ENCODE measurements at regions not wholly inside any gene's neighbourhood (a gene's known extent, or its start where the extent isn't known, plus 50 kb on each side); places are given as distances from the start of the nearest gene placed in this dataset.

DNA sequence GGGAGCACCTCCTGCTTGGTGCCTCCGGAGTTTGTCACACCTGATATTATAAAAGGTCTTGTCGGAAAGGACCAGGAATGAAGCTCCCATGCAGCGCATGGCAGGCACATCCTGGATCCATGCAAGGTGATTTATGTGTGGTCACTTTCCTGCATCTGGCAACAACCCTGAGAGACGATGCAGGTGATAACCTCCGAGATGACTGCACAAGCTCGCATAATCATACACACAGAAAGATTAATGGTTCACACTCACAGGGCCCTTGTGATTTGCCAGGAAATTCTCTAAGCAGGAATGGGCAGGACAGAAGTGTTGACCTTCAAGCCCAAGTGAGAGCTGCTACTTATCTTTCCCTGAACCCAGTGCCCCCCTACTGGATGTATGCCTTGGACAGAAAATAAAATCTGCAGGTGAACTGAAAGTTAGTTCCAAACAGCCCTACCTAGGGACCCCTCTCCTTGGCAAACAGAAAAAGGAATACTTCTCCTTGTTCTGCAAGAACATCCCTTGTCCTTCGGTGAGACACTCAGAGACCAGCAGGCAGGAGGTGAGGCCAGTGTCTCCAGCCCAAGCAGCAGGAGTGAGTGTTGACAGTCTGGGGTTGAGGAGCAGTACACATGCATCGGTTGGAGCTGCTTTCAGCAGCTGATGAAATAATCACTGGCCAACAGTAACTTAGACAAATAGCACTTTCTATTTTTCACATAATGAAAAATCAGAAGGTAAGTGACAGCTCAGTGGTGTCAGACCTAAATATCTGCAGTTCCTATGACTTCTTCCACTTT, 619.4 kb upstream of the B3GAT1 start:
- no peak overlapping the region for H3K4me3 ChIP-seq (ENCODE audit: low read depth, low read length)
- no peak for DNase-seq (ENCODE audit: low read depth)
- H3K27me3 ChIP-seq (ENCODE audit: control insufficient read depth, insufficient read depth, low read length): no peaks in the 10 kb centered on the region
- TF ChIP-seq, protein P1, sequence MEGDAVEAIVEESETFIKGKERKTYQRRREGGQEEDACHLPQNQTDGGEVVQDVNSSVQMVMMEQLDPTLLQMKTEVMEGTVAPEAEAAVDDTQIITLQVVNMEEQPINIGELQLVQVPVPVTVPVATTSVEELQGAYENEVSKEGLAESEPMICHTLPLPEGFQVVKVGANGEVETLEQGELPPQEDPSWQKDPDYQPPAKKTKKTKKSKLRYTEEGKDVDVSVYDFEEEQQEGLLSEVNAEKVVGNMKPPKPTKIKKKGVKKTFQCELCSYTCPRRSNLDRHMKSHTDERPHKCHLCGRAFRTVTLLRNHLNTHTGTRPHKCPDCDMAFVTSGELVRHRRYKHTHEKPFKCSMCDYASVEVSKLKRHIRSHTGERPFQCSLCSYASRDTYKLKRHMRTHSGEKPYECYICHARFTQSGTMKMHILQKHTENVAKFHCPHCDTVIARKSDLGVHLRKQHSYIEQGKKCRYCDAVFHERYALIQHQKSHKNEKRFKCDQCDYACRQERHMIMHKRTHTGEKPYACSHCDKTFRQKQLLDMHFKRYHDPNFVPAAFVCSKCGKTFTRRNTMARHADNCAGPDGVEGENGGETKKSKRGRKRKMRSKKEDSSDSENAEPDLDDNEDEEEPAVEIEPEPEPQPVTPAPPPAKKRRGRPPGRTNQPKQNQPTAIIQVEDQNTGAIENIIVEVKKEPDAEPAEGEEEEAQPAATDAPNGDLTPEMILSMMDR (IDR thresholded peaks at IDR 0.05; ENCODE audit: insufficient read depth, low read depth, low read length): no peak
- no peaks in the 10 kb centered on the region for H3K36me3 ChIP-seq (ENCODE audit: control insufficient read depth, insufficient read depth, low read length)
- POLR2A ChIA-PET: no interaction called here
- CTCF ChIA-PET: no interaction called here

- no peaks in the 10 kb centered on the region for H3K36me3 ChIP-seq (ENCODE audit: control insufficient read depth, insufficient read depth, low read length)
- CTCF ChIA-PET: no interaction called here
- POLR2A ChIA-PET: interaction anchor here (0.7 kb wide), 1 partner anchor 980 kb away, joined by 14 read pairs; no protein-coding TSS in a partner anchor
Measured at GRCh38 chr11:135027461-135027860, 615.4 kb upstream of the B3GAT1 start.

GRCh38 chr11:135023499-135023898, 611.5 kb upstream of the B3GAT1 start:
- H3K36me3 ChIP-seq (ENCODE audit: control insufficient read depth, insufficient read depth, low read length): no peaks in the 10 kb centered on the region
- TF ChIP-seq, protein P1 (IDR thresholded peaks at IDR 0.05; ENCODE audit: insufficient read depth, low read depth, low read length): no peak
- no peaks in the 10 kb centered on the region for H3K27me3 ChIP-seq (ENCODE audit: control insufficient read depth, insufficient read depth, low read length)
- ChIA-PET POLR2A (no interaction called here), CTCF (no interaction called here)
- no peak for DNase-seq (ENCODE audit: low read depth)
- no peak overlapping the region for H3K4me3 ChIP-seq (ENCODE audit: low read depth, low read length)

More at GRCh38 chr11:135027461-135027860, 615.4 kb upstream of the B3GAT1 start:
- TF ChIP-seq, protein P1 (IDR thresholded peaks at IDR 0.05; ENCODE audit: insufficient read depth, low read depth, low read length): no peak
- H3K27me3 ChIP-seq (ENCODE audit: control insufficient read depth, insufficient read depth, low read length): no peaks in the 10 kb centered on the region
- no peak overlapping the region for H3K4me3 ChIP-seq (ENCODE audit: low read depth, low read length)
- DNase-seq (ENCODE audit: low read depth): no peak

- no peak for DNase-seq (ENCODE audit: low read depth)
- Histone ChIP-seq H3K36me3 (ENCODE audit: control insufficient read depth, insufficient read depth, low read length) (no peaks in the 10 kb centered on the region), H3K27me3 (ENCODE audit: control insufficient read depth, insufficient read depth, low read length) (no peaks in the 10 kb centered on the region), H3K4me3 (ENCODE audit: low read depth, low read length) (no peak overlapping the region)
- TF ChIP-seq, protein P1 (IDR thresholded peaks at IDR 0.05; ENCODE audit: insufficient read depth, low read depth, low read length): no peak
- ChIA-PET POLR2A (no interaction called here), CTCF (no interaction called here)
Measured at GRCh38 chr11:135022454-135022853, 610.4 kb upstream of the B3GAT1 start.

- no peak for DNase-seq (ENCODE audit: low read depth)
- ChIA-PET CTCF (no interaction called here), POLR2A (no interaction called here)
- TF ChIP-seq, protein P1 (IDR thresholded peaks at IDR 0.05; ENCODE audit: insufficient read depth, low read depth, low read length): no peak
- Histone ChIP-seq H3K27me3 (ENCODE audit: control insufficient read depth, insufficient read depth, low read length) (no peaks in the 10 kb centered on the region), H3K36me3 (ENCODE audit: control insufficient read depth, insufficient read depth, low read length) (no peaks in the 10 kb centered on the region), H3K4me3 (ENCODE audit: low read depth, low read length) (no peak overlapping the region)
Measured at GRCh38 chr11:135019899-135020298, 607.9 kb upstream of the B3GAT1 start.

All from BJ (cell line).